GM20431 (cell line): ENCODE measurements at regions not wholly inside any gene's neighbourhood (a gene's known extent, or its start where the extent isn't known, plus 50 kb on each side); places are given as distances from the start of the nearest gene placed in this dataset.

Source experiments
- in situ Hi-C: fragments of 300-500 bp; cut with MseI, MboI; formaldehyde crosslinking; loops from one replicate; pipeline ENCODE4 v1.15.0; 2020; ENCODE audit warnings: low sequenced_read_pairs; ENCODE audit not compliant: unreplicated experiment

GRCh38 chr14:100381395-100382105 is 58.4 kb downstream of the SLC25A47 start:
- in situ Hi-C loops: loop anchor here (10.0 kb wide), 1 partner anchor 263 kb away; no protein-coding TSS in a partner anchor

- in situ Hi-C loops: loop anchor here (10.0 kb wide), 1 partner anchor 263 kb away; no protein-coding TSS in a partner anchor
These were observed 58.9 kb downstream of the SLC25A47 start for GRCh38 chr14:100382106-100382455.

- in situ Hi-C loops: loop anchor here (10.0 kb wide), 1 partner anchor 261 kb away; no protein-coding TSS in a partner anchor
These were observed 60.6 kb downstream of the SLC25A47 start for GRCh38 chr14:100383727-100384158.

DNA sequence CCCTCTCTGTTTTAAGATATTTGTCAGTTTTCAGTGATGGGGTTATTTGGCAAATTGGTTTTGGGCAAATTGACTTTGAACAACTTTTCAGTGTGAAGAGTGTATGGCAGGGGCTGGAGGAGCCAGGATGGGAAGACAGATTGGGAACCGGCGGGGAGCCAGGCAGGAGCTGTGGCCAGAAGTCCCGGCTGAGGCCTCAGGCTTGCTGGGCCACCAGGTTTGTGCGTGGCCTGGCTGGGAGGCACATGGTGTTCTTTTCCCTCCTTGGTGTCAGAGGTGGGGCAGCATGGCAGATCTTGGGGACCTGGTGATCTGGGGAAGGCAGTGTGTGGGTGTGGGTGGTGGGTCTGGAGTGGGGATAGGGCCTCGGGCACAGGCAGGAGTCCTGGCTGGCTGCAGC is 61.1 kb downstream of the SLC25A47 start:
- in situ Hi-C loops: loop anchor here (10.0 kb wide), 1 partner anchor 261 kb away; no protein-coding TSS in a partner anchor

GRCh38 chr14:100384819-100385813 is 62.0 kb downstream of the SLC25A47 start:
- in situ Hi-C loops: loop anchor here (10.0 kb wide), 1 partner anchor 260 kb away; no protein-coding TSS in a partner anchor

DNA sequence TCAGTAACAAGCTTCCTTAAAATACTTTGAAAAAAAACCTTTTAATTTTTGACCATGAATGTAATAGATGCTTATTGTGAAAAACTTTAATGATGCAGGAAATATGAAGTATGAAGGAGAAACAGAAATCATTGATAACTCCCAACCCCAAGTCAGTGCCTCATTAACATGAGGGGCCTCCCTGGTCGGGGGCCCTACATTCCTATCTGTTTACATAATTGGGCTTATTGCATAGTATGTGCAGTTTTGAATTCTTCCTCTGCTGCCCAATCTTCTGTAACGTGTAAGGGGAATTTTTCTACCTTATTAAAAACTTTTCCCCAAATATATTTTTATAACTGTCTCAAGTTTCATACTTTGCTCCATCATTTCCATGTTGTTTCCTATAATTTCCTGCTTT is 63.0 kb downstream of the SLC25A47 start:
- in situ Hi-C loops: loop anchor here (10.0 kb wide), 1 partner anchor 259 kb away; no protein-coding TSS in a partner anchor

DNA sequence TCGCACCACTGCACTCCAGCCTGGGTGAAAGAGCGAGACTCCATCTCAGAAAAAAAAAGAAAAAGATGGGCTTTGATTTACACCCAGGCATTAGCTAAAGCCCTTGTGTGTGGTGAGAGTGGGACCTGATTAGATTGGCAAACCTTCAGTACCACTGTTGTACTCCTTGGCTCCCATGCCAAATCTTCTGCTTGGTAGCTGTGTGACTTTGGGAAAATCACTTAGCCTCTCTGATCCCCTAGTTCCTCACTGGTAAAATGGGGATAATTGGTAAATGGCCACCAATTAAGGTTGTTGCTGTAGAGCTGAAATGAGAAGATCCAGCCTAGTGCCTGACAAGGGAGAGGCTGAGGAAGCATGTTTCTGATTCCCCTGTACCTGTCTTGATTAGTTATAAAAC is 63.7 kb downstream of the SLC25A47 start:
- in situ Hi-C loops: loop anchor here (10.0 kb wide), 1 partner anchor 258 kb away; no protein-coding TSS in a partner anchor

DNA sequence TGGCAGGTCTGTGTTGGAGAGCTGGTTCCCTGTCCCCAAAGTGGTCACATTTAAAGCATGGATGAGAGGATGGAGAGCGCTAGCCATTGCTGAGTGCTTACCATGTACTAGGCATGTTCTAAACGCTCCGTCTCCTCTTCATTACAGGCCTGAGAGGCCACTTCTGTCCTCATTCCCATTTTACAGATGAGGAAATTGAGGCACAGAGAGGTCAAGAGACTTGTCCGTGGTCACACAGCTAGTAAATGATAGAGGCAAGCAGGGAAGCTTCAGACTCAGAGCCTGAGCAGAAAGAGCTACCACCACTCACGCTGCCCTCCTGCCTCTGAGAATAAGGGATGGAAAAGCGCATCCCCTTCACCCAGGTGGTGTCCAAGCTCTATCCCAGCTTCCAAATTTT is 64.3 kb downstream of the SLC25A47 start:
- in situ Hi-C loops: loop anchor here (10.0 kb wide), 1 partner anchor 257 kb away; no protein-coding TSS in a partner anchor

DNA sequence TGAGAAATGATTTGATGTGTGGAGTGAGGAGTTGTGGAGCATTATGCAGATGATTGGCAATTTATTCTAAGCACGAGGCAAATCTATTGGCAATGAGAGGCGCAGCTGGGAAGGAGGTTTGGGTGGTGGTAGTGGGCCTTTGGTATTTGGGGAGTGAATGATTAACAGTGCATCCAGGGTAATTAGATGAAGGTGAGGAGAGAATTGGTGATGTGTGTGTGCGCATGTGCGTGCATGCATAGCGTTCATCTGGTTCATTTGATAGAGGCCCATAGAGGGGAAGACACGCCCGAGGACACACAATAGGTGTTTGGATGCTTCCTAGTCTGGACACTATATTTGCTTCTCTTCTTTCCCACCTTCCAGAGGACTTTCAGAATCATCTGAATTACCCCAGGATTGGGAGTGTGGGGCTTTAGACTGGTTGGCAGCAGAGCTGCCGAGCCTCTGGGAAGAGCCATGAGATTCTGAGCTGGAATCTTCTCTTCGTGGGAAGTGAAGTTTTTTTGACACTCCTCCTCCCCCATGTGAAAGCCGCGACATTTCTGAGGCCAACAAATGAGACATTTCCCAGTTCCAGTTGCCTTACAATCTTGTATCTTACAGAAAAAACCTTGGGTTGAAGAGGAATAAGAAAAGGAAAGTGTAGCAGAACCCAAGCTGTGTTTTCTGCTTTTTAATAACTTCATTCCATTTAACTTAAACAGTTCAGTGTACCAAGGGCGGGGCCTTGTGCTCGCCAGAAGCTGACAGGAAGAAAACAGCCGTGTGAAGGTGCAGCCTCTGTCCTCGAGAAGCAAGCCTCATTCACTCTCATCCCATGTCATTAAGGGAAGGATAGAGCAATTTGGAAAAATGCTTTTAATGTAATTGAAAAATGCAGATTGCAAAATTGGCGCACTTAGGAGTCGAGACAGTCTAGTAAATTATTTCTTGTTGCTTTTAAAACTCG is 65.2 kb downstream of the SLC25A47 start:
- in situ Hi-C loops: loop anchor here (10.0 kb wide), 1 partner anchor 256 kb away; no protein-coding TSS in a partner anchor

GRCh38 chr14:100389497-100390104 is 66.5 kb downstream of the SLC25A47 start:
- in situ Hi-C loops: loop anchor here (10.0 kb wide), 1 partner anchor 255 kb away; no protein-coding TSS in a partner anchor

DNA sequence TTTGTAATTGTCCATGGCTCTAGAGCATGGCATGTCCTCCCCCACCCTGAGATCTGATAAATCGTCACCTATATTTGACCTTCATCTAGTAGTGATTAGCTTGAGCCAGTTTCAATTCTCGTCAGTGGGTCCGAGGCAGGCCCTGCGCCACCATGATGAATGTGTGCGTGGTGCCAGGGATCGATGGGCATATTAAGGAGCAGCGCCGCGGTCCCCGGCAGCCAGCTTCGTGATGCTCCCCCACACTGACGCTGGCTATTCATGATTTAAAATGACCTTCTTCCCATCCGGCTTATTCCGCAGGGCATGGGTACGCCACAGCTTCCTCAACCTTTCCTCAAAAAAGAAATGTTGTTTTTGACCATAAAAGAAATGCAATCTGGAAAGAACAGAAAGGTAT is 68.0 kb downstream of the SLC25A47 start:
- in situ Hi-C loops: no loop called here

GRCh38 chr14:100391724-100392123 is 68.6 kb downstream of the SLC25A47 start:
- in situ Hi-C loops: no loop called here

- in situ Hi-C loops: no loop called here
These were observed 69.2 kb downstream of the SLC25A47 start for GRCh38 chr14:100392356-100392755.

GRCh38 chr14:100393362-100393761 is 70.2 kb downstream of the SLC25A47 start:
- in situ Hi-C loops: no loop called here

DNA sequence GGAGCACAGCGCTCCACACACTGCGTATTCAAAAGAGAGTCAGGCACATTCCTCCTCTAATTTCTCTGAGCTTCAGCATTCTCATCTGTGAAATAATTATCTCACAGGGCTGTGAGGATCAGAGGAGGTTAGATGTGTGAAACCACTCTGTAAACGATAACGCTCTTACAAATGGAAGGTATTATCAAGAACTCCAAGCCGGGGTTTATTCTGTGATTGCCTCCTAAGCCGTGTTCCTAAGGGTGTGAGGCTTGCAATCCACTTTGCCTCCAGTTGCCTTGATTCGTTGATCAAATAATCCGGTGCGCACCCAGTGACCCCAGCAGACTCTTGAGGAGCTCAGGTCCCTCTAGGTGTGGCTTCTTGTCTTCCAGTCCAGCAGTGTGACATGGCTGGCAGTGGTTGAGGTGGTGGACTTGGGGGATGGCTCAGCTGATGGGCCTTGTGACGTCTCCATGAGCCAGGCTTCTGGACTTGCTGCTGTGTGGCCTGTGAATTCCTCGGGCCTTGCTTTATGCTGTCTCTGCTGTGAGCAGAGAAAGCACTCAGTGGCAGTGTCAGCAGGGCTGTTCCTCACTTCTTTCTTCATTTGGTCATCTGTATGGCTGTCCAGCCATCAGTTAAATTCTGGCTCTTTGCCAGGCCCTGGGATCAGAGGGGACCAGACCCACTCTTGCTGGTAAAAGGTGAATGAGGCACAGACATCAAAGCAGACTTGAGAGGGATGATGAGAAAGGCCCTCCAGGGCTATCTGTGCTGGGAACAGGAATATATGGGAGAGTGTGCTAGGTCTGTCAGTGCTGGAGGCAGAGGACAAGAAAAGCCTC is 71.0 kb downstream of the SLC25A47 start:
- in situ Hi-C loops: no loop called here

- in situ Hi-C loops: no loop called here
These were observed 71.9 kb downstream of the SLC25A47 start for GRCh38 chr14:100394886-100395672.

GRCh38 chr14:100396266-100396795 is 73.2 kb downstream of the SLC25A47 start:
- in situ Hi-C loops: no loop called here
